WERI-Rb-1 (cell line): ENCODE measurements at regions not wholly inside any gene's neighbourhood (a gene's known extent, or its start where the extent isn't known, plus 50 kb on each side); places are given as distances from the start of the nearest gene placed in this dataset.

Experiments
- DNase-seq: peaks from one replicate; pipeline ENCODE4 v3.0.0-alpha.2; 2020
- H3K27ac ChIP-seq: fragments of 250-450 bp; sonication (Bioruptor Pico); 2 replicates; pipeline ENCODE4 v1.5.1; 2020; ENCODE audit warnings: mild to moderate bottlenecking, moderate library complexity
- H3K27me3 ChIP-seq: fragments of 250-450 bp; sonication (Bioruptor Pico); 2 replicates; pipeline ENCODE4 v1.5.1; 2021; ENCODE audit warnings: mild to moderate bottlenecking, low read depth, moderate library complexity; ENCODE audit not compliant: insufficient read depth, severe bottlenecking
- H3K36me3 ChIP-seq: fragments of 250-450 bp; sonication (Bioruptor Pico); 2 replicates; pipeline ENCODE4 v1.5.1; 2020; ENCODE audit warnings: mild to moderate bottlenecking, moderate library complexity
- H3K4me3 ChIP-seq: 2 replicates; pipeline ENCODE4 v1.5.1; 2011; ENCODE audit warnings: low read depth, mild to moderate bottlenecking, control low read depth, low read length
- H3K9me3 ChIP-seq: fragments of 250-450 bp; sonication (Bioruptor Pico); 2 replicates; pipeline ENCODE4 v1.5.1; 2021; ENCODE audit warnings: mild to moderate bottlenecking, moderate library complexity; ENCODE audit not compliant: severe bottlenecking
- TF ChIP-seq, protein P1 (sequence below): IDR thresholded peaks from 2 replicates; pipeline ENCODE4 v1.5.1; 2011; ENCODE audit warnings: low read depth, mild to moderate bottlenecking, control low read depth, inconsistent platforms, low read length

DNA sequence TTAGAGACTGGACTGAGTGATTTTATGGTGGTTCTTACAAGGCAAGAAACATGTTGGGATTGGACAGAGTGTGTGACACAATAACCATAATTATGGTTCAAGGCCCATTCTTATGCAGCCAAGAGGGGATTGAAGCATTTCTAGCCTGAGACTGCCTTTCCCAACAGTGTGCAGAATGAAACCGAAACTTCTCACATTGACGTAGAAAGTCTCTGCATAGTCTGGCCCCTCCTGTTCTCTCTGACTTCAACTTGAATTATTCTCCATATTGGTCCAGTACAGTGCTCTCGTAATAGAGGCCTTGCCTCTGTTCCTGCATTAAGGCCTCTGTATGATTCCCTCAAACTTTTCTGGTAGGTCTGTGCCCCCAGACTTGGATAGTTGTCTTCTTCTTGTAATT lies 138.3 kb downstream of the DIPK2A start:
- Histone ChIP-seq H3K36me3 (no peaks in the 10 kb centered on the region), H3K4me3 (no peak overlapping the region), H3K27me3 (no peaks in the 10 kb centered on the region), H3K27ac (no peak overlapping the region), H3K9me3 (no peaks in the 10 kb centered on the region)
- TF ChIP-seq, protein P1, sequence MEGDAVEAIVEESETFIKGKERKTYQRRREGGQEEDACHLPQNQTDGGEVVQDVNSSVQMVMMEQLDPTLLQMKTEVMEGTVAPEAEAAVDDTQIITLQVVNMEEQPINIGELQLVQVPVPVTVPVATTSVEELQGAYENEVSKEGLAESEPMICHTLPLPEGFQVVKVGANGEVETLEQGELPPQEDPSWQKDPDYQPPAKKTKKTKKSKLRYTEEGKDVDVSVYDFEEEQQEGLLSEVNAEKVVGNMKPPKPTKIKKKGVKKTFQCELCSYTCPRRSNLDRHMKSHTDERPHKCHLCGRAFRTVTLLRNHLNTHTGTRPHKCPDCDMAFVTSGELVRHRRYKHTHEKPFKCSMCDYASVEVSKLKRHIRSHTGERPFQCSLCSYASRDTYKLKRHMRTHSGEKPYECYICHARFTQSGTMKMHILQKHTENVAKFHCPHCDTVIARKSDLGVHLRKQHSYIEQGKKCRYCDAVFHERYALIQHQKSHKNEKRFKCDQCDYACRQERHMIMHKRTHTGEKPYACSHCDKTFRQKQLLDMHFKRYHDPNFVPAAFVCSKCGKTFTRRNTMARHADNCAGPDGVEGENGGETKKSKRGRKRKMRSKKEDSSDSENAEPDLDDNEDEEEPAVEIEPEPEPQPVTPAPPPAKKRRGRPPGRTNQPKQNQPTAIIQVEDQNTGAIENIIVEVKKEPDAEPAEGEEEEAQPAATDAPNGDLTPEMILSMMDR = no peak
- no peak for DNase-seq

DNA sequence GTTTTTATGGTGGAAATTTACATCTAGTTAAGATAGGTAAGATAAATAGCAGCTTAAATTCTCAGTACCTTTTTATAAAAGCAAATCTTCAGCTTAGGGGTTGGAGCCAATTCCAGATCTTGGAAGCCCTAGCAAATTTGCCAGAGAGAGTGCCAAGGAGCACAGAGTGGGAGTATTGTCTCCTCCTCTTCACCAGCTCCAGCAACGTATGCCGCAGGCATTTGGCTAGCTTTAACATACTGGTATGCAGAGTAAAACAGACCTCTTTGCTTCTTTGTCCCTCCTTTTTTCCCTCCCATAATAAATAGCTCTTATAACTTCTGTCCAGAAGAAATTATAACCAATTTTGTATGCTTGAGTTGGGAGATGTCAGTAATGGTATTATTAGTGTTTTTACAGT lies 140.4 kb downstream of the DIPK2A start:
- H3K36me3 ChIP-seq = no peaks in the 10 kb centered on the region
- no peak overlapping the region for H3K4me3 ChIP-seq
- no peak for DNase-seq
- no peaks in the 10 kb centered on the region for H3K27me3 ChIP-seq
- TF ChIP-seq, protein P1 = no peak
- H3K27ac ChIP-seq = no peak overlapping the region
- no peaks in the 10 kb centered on the region for H3K9me3 ChIP-seq

DNA sequence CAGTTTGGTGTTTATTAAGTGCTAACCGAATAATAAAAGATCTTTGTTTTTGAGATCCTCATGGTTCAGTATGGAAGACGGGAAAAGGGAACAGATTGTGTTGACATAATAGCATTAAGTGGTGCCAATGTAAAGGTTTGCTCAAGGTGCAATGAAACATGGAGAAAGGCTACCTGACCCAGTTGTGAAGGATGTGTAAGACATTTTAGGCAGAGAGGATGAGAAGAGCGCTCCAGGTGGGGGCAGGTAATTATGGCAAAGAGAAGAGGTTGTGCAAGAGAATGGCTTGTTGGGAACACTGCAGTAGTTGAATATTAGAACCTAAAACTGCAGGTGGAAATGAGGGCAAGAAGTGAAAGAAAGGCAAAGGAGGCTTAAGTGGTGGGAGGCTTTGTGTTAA lies 140.8 kb downstream of the DIPK2A start:
- H3K27me3 ChIP-seq = no peaks in the 10 kb centered on the region
- no peaks in the 10 kb centered on the region for H3K9me3 ChIP-seq
- H3K4me3 ChIP-seq = no peak overlapping the region
- TF ChIP-seq, protein P1 = no peak
- H3K36me3 ChIP-seq = no peaks in the 10 kb centered on the region
- H3K27ac ChIP-seq = no peak overlapping the region
- DNase-seq = no peak

DNA sequence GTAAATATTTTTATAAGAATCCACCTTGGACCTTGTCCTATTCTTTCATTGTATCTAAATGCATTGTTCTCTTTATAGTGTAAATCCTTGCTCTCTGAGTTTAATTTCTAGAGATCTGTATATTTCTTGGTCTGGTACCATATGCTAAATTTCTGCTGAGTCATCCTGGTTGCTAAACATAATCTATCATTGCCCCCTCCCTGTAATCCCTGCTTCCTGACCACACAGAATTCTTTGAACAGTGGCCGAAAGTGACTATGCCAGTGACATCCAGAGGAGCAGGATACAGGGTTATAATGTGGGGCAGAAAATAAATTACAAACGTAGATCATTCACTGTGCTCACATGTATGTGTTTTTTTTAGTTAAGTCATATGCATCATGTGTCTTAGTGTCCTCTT lies 143.1 kb downstream of the DIPK2A start:
- TF ChIP-seq, protein P1 = no peak
- Histone ChIP-seq H3K4me3 (no peak overlapping the region), H3K27me3 (no peaks in the 10 kb centered on the region), H3K9me3 (no peaks in the 10 kb centered on the region), H3K36me3 (no peaks in the 10 kb centered on the region), H3K27ac (no peak overlapping the region)
- DNase-seq = no peak

DNA sequence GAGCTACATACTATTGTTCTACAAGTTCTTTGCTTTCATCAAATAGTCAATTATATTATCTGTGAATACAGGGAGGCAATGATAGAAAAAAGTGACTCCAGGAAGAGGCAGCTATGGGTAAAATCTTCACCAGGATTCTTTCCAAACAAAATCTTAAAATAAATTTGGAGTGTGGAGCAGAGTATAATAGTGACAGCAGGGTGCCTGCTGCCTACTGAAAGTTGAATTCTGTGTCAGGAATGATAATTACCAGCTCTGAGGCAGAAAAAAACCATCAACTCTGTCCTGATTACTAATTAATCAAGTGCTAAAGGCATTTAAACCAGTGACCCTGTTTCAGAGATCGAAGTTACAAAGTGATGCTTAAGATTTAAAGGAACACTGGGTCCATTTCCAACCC lies 148.0 kb downstream of the DIPK2A start:
- H3K27me3 ChIP-seq = no peaks in the 10 kb centered on the region
- no peak overlapping the region for H3K27ac ChIP-seq
- TF ChIP-seq, protein P1 = no peak
- H3K4me3 ChIP-seq = no peak overlapping the region
- DNase-seq = no peak
- H3K36me3 ChIP-seq = no peaks in the 10 kb centered on the region
- no peaks in the 10 kb centered on the region for H3K9me3 ChIP-seq

DNA sequence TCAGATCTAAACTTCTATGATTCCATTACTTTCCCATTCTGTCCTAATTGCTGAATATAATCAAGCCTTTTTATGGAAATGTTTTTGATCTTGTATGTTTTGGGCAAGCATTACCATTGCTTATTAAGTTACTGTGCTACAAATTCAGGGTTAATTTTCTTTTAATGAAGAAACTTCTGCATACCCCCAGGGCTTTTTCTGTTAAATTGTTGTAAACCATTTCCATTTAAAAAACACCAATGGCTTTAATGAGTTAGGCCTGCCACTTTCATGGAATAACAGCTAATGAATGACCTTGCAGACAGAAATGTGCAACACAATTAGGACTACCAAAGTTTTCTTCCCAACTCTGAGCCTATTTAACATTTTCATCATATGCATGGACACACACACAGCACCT lies 150.0 kb downstream of the DIPK2A start:
- Histone ChIP-seq H3K4me3 (no peak overlapping the region), H3K9me3 (peaks cover 10% of the 10 kb centered on the region), H3K27me3 (no peaks in the 10 kb centered on the region), H3K36me3 (no peaks in the 10 kb centered on the region), H3K27ac (no peak overlapping the region)
- no peak for DNase-seq
- TF ChIP-seq, protein P1 = no peak
